HG03280 (cell line): ENCODE measurements at regions not wholly inside any gene's neighbourhood (a gene's known extent, or its start where the extent isn't known, plus 50 kb on each side); places are given as distances from the start of the nearest gene placed in this dataset.

Experiments
- ATAC-seq: cut with Tn5 transposase; IDR thresholded peaks from one replicate; pipeline ENCODE4 v1.9.1; 2021; ENCODE audit warnings: mild to moderate bottlenecking, moderate library complexity; ENCODE audit not compliant: unreplicated experiment

DNA sequence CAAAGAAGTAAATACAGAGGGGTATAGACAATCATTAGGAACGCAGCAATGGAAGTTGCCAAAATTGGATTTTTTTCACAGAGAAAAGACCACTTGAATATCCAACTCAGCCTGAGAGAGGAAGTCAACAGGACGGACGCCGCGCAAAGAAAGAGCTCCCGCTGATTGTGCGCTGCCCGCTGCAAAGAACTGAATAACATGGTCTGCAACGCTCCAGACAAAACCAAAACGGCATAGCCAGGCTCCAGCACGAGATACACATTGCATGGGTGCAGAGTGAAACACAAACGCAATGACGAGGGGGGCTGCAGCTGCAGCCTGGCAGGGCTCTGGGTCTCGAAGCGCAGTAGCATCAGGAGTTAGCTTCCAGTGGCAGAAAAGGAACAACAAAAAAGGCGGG is 113.9 kb upstream of the MGMT start:
- ATAC-seq, result no peak

DNA sequence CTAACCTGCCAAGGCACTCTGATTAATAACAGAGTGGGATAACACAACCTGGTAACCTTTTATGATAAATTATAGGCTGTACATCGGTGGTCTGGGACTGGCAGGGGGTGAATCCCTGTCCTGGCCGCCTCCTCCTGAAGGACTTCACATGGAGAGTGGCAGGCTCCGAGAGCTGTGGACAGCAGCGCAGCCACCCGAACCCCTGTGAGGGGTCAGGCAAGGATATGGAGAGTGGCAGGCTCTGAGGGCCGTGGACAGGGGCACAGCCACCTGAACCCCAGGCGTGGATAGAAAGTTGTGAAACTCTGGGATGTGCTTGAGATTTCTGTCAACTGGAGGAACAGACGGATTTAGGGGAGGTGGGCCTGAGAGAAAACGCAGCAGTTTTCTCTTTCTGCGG is 107.0 kb upstream of the MGMT start:
- no peak for ATAC-seq

- no peak for ATAC-seq
Measured at GRCh38 chr10:129361676-129362376, 105.2 kb upstream of the MGMT start.

DNA sequence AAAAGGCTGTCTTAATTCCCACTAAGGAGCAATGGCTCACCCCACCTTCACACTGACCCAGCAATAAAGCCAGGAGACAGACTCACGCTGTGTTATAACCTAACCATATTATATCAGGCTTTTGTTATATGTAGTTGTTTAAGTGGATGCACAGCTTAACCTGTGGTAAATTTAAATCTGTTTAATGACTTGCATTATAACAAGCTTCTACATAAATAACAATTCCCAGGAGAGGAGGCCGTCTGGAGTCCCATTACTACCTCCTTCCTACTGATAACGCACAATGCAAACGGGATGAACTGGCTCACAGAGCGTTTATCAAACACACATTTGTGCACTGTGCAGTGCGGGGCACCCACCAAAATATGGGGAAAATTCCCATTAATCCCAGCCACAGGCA is 102.1 kb upstream of the MGMT start:
- no peak for ATAC-seq

GRCh38 chr10:129365767-129366402 is 101.2 kb upstream of the MGMT start:
- ATAC-seq, result no peak

- no peak for ATAC-seq
Measured at GRCh38 chr10:129366450-129366849, 100.6 kb upstream of the MGMT start.

GRCh38 chr10:129369566-129369965 is 97.5 kb upstream of the MGMT start:
- no peak for ATAC-seq

DNA sequence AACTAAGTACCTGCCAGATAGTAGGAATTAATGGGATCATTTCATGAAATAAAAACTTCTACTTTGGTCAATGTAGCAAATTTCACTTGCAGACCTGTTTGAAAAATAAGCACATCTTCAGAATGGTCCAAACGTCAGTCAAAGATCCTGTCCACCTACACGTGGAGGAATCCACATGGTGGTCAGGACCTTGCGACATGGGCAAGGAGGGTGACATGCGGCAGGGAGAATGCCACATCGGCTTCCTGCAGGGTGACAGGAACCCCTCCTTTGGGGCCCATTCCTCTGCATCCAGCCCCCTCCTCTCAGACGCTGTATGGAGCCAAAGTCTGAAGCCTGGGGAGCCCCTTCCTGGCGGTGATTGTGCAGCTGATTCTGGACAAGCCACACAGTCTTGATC is 95.5 kb upstream of the MGMT start:
- no peak for ATAC-seq

DNA sequence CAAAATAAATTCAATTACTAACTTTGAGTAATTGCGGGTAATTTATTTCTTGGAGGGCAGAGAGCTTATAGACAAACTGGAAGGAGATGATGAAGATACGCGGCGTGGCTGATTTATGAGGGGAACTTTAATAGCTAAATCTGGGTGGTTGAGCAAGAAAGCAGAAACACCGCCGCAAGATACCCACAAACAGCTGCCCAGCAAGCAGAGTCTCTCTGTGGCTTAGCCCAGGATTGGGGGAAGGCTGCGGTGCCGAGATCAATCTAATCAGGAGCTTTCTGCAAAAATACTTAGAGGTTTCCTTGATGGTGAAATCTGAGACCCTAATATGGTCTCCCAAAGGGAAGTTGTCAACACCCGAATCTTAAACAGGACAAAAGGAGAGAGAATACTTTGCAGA is 94.9 kb upstream of the MGMT start:
- ATAC-seq, result no peak

- ATAC-seq, result no peak
Measured at GRCh38 chr10:129373231-129373630, 93.8 kb upstream of the MGMT start.

DNA sequence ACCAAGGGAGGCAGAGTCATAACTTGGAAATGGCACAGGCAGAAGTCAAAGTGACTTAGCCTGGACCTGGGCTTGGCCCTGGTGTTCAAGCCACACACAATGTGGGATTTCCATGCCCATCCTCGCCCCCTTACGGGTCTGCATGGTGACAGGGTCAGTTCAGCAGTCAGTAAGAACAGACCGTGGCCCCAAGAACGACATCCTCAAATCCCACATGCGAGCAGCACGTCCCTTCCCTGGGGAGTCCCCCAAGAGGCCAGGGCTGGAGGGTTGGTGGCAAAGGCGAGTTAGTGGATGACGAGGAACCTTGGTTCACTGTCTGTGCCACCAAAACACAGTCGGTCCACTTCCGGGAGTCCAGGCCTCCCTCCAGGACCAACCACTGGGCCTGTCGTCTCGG is 93.3 kb upstream of the MGMT start:
- ATAC-seq, result no peak

GRCh38 chr10:129375171-129375570 is 91.9 kb upstream of the MGMT start:
- no peak for ATAC-seq

GRCh38 chr10:129375912-129376311 is 91.1 kb upstream of the MGMT start:
- ATAC-seq, result no peak

GRCh38 chr10:129380279-129380678 is 86.8 kb upstream of the MGMT start:
- no peak for ATAC-seq

DNA sequence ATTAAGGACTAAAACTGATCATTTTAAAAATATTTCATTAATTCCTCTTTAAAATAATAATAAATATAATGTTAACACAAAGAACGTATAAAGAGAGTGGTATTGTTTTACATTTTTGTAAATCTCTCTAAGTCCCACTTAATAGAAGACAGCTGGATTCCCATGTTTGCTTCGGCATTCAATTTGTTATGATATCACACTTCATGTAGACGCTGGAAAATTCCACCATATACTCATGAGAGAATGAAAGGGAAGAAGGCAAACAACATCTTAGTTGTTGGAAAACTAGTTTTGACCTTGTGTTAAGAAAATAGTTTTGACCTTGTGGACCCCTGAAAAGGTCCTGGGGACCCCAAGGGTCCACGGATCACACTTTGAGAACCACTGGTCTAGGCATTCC is 85.3 kb upstream of the MGMT start:
- ATAC-seq, result no peak

- ATAC-seq, result no peak
Measured at GRCh38 chr10:129382401-129382800, 84.6 kb upstream of the MGMT start.

DNA sequence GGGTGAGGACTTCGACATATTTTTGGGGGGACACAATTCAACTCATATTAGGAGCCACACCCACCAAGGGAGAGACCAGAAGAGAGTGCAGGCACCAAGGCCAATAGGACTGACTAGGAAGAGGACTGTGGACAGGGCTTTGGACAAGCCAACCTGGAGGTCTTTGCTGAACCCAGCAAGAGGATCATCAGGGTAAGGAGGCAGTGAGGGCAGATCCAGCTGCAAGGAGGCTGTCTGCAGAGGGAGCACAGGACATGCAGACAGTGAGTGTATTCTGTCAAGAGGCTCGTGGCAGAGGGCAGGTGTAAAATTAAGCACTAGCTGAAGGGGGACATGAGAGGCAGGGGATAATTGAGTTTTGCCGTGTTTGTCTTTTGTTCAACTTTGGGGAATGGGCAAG is 83.4 kb upstream of the MGMT start:
- no peak for ATAC-seq

GRCh38 chr10:129385600-129385999 is 81.4 kb upstream of the MGMT start:
- no peak for ATAC-seq

- ATAC-seq, result no peak
Measured at GRCh38 chr10:129386415-129387257, 80.4 kb upstream of the MGMT start.

GRCh38 chr10:129387258-129387525 is 79.8 kb upstream of the MGMT start:
- no peak for ATAC-seq

DNA sequence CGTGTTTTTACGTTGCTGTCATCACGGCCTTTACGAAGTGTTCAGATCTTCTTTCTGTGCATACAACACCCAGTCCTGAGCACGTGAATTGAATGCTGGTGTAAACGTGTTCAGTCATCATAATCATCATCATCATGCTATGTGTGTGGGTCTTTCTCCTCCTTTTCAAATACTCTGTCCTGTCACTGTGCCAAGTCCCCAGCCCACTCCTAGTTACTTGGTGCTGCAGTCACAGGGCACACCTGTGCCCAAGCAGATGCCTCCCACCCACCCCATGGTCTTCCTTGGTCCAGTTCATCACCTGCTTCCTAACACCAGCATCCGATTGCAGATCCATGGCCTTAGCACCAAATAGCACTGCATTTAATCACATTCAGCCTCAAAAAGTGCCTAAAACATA is 78.6 kb upstream of the MGMT start:
- no peak for ATAC-seq

- ATAC-seq, result no peak
Measured at GRCh38 chr10:129389194-129389593, 77.8 kb upstream of the MGMT start.
